NOMO-1 treated with DMSO at 0.1 percent for 48 hours (cell line): ENCODE measurements at regions not wholly inside any gene's neighbourhood (a gene's known extent, or its start where the extent isn't known, plus 50 kb on each side); places are given as distances from the start of the nearest gene placed in this dataset.

ENCODE experiments used
- DNase-seq: peaks from one replicate; lab custom pipeline; 2025; ENCODE audit not compliant: unreplicated experiment; lab: John Stamatoyannopoulos, UW

- DNase-seq, result no peak
These were observed 101.8 kb upstream of the GUCY1A1 start for GRCh38 chr4:155564880-155565279.

- no peak for DNase-seq
These were observed 102.6 kb upstream of the GUCY1A1 start for GRCh38 chr4:155564086-155564485.

- DNase-seq, result no peak
These were observed 106.7 kb upstream of the GUCY1A1 start for GRCh38 chr4:155559915-155560314.

GRCh38 chr4:155552180-155552579 is 114.5 kb upstream of the GUCY1A1 start:
- DNase-seq, result no peak

- DNase-seq, result no peak
These were observed 118.5 kb upstream of the GUCY1A1 start for GRCh38 chr4:155548173-155548572.

- no peak for DNase-seq
These were observed 120.2 kb upstream of the GUCY1A1 start for GRCh38 chr4:155546451-155546850.

- DNase-seq, result no peak
These were observed 121.2 kb upstream of the GUCY1A1 start for GRCh38 chr4:155545456-155545855.

GRCh38 chr4:155544547-155544946 is 122.1 kb upstream of the GUCY1A1 start:
- DNase-seq, result no peak

- DNase-seq, result no peak
These were observed 123.4 kb upstream of the GUCY1A1 start for GRCh38 chr4:155543126-155543765.

GRCh38 chr4:155542415-155542814 is 124.2 kb upstream of the GUCY1A1 start:
- no peak for DNase-seq

- DNase-seq, result no peak
These were observed 124.9 kb upstream of the GUCY1A1 start for GRCh38 chr4:155541716-155542115.

GRCh38 chr4:155540698-155541097 is 126.0 kb upstream of the GUCY1A1 start:
- no peak for DNase-seq

GRCh38 chr4:155539746-155540145 is 126.9 kb upstream of the GUCY1A1 start:
- DNase-seq, result no peak

- no peak for DNase-seq
These were observed 130.7 kb upstream of the GUCY1A1 start for GRCh38 chr4:155535802-155536454.

GRCh38 chr4:155532373-155533085 is 134.1 kb upstream of the GUCY1A1 start:
- no peak for DNase-seq

GRCh38 chr4:155530857-155531256 is 135.8 kb upstream of the GUCY1A1 start:
- DNase-seq, result no peak

- no peak for DNase-seq
These were observed 136.4 kb upstream of the GUCY1A1 start for GRCh38 chr4:155530290-155530689.

GRCh38 chr4:155529716-155530115 is 136.9 kb upstream of the GUCY1A1 start:
- DNase-seq, result no peak

- DNase-seq, result no peak
These were observed 137.4 kb upstream of the GUCY1A1 start for GRCh38 chr4:155529272-155529671.

- DNase-seq, result no peak
These were observed 140.0 kb upstream of the GUCY1A1 start for GRCh38 chr4:155526452-155527169.

GRCh38 chr4:155524926-155525455 is 141.7 kb upstream of the GUCY1A1 start:
- DNase-seq, result no peak
